Dermis microvascular lymphatic vessel endothelial cell (primary cell): ENCODE measurements at regions not wholly inside any gene's neighbourhood (a gene's known extent, or its start where the extent isn't known, plus 50 kb on each side); places are given as distances from the start of the nearest gene placed in this dataset.
"Not testable (repeated sequence)": the region's sequence is repeated elsewhere in the genome, so short reads cannot be mapped to it uniquely, and the experiment has no call there.

Source experiments
- DNase-seq, 2 donors: peaks; one replicate each; pipeline versions ENCODE4 v3.0.0 to v3.0.0-alpha.2; 2010; ENCODE audit warnings: low read depth in 2 of 2

- DNase-seq: no peak
Measured at GRCh38 chr7:89618274-89618673, 536.0 kb upstream of the STEAP1 start.

GRCh38 chr7:89621925-89622641 lies 532.2 kb upstream of the STEAP1 start:
- no peak for DNase-seq

- DNase-seq: peak; percentile 12 to 19
Measured at GRCh38 chr7:89623018-89623672, 531.1 kb upstream of the STEAP1 start.

GRCh38 chr7:89624155-89624554 lies 530.1 kb upstream of the STEAP1 start:
- not testable (repeated sequence) for DNase-seq

DNA sequence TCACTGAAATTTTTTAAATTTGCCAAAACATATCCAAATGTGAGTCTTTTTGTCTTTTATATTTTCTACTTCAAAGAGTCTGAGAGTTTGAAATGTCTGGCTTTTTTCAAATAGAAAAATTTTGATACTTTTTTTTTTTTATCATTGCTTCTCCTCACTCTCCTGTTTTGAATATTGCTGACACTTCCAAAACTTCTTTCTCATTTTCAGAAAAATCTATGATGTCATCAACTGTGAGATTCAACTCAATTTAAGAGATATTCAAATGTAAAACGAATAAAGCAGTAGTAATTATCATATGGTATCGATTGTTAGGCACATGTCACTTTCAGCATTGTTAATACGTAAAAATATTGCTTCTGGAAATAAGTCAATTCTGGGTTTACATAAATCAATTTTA lies 505.8 kb upstream of the STEAP1 start:
- DNase-seq: no peak

GRCh38 chr7:89655946-89656345 lies 498.3 kb upstream of the STEAP1 start:
- DNase-seq: no peak

- DNase-seq: no peak
Measured at GRCh38 chr7:89661876-89662275, 492.4 kb upstream of the STEAP1 start.

DNA sequence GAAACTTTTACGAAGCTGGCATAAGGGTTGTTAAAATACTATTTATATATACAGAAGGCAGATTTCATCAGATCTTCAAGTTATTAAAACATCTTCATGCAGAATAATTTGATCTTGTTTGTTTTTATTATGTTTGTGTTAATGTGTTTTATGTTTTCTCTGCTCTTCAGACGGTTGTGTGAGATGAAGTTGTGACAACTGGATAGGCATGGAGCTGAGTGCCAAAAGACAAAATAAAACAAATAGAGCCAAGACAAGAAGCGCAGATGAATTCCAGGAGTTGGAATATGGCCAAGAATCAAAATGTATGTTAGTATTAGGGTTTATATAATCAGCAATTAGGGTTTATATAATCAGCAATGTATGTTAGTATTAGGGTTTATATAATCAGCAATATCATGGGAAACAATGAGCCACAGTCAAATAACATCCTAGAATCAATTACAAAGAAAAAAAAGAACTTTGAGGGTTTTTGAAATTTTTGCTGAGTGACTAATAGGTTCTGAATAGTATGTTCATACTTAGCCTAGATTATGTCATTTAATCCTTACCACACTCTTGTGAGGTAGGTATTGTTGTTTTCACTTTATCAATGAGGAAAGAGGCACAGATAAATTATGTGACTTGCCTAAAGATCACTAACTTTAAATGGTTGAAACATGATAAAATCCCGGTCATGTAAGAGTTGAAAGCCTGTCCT lies 488.0 kb upstream of the STEAP1 start:
- no peak for DNase-seq

- DNase-seq: no peak
Measured at GRCh38 chr7:89680161-89680560, 474.1 kb upstream of the STEAP1 start.

GRCh38 chr7:89681448-89681847 lies 472.8 kb upstream of the STEAP1 start:
- no peak for DNase-seq

- no peak for DNase-seq
Measured at GRCh38 chr7:89685287-89685686, 469.0 kb upstream of the STEAP1 start.

GRCh38 chr7:89687211-89687610 lies 467.1 kb upstream of the STEAP1 start:
- no peak for DNase-seq

DNA sequence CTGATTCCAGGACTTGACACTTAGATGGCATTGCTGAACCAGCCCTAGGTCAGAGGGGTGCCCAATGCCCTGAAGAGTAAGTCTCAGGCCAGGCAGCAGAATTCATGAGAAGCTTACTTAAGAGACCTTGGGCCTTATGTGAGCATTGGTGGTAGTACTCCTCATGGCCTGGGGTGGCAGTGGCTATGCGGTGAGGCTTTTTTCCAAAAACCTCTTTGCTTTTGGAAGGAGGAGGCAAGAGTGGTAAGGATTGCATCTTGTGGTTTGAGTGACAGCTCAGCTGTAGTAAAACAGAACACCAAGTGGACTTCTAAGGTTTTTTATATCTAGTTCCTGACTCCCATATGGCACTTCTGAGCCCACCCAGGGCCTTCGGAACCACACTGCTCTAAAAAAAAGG lies 459.0 kb upstream of the STEAP1 start:
- no peak for DNase-seq

- no peak for DNase-seq
Measured at GRCh38 chr7:89714131-89714530, 440.1 kb upstream of the STEAP1 start.

- not testable (repeated sequence) for DNase-seq
Measured at GRCh38 chr7:89718941-89719340, 435.3 kb upstream of the STEAP1 start.

GRCh38 chr7:89728481-89728880 lies 425.8 kb upstream of the STEAP1 start:
- DNase-seq: no peak

GRCh38 chr7:89731751-89732445 lies 422.4 kb upstream of the STEAP1 start:
- no peak for DNase-seq

DNA sequence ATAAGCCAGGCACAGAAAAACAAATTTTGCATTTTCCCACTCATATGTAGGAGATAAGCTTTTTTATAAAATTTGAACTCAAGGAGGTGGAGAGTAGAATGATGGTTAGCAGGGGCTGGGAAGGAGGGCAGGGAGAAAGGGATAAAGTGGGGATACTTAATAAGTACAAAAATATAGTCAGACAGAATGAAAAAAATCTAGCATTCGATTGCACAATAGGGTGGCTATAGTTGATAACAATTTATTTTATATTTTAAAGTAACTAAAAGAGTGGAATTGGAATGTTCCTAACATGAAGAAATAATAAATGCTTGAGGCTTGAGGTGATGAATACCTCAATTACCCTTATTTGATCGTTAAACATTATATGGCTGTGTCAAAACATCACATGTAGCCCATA lies 415.7 kb upstream of the STEAP1 start:
- no peak for DNase-seq

- no peak for DNase-seq
Measured at GRCh38 chr7:89757910-89758309, 396.4 kb upstream of the STEAP1 start.

GRCh38 chr7:89760690-89761089 lies 393.6 kb upstream of the STEAP1 start:
- DNase-seq: no peak

DNA sequence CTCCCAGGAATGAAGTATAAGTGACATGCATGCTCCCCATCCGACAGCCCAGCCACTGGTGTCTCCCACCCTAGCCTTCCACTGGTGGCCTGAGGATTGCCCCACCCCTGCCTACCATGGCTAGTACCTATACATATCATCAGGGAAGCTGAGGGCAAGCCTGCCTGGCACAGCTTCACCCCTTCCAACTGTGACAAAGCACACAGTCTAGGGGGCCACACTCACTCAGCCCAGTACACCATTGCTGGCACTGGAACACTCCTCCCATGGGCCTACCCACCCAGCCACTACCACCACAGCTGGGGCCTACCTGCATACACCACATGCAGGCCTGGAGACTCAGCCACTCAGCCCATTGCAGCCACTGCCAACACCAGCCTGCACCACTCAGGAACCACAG lies 393.1 kb upstream of the STEAP1 start:
- DNase-seq: no peak

DNA sequence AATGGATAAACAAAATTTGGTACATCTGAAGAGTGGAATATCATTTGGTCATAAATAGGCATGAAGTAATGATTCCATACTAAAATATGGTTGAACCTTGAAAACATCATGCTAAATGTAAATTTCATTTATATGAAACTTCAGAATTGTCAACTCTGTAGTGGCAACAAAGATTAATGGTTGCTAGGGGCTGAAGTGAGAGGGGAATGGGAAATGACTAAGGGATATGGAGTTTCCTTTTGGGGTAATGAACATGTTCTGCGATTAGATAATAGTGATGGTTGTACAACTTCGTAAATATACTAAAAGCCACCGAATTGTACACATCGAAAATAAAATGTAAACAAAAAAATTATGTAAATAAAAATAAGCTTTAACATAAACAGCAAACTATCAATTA lies 384.1 kb upstream of the STEAP1 start:
- no peak for DNase-seq
